ENCODE measurements at regions not wholly inside any gene's neighbourhood (a gene's known extent, or its start where the extent isn't known, plus 50 kb on each side); places are given as distances from the start of the nearest gene placed in this dataset.

DNA sequence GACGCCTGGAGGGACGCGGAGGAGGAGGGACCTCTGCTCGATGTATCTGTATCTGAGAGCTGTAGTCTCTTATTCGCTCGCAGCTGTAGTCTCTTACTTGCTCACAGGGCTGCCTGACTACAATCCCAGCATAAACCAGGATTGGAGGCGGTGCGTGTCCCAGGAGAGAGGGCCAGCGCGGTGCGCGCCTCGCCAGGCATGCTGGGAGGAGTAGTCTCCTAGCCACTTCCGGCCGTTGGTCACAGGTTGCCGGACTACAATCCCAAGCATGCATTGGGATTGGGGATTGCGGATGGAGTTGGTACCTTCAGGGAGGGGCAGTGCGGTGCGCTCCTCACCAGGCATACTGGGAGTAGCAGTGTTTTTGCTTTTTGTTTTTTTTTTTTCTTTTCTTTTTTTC is 421.7 kb upstream of the NUPR2 start:
- TF ChIP-seq, protein P1, sequence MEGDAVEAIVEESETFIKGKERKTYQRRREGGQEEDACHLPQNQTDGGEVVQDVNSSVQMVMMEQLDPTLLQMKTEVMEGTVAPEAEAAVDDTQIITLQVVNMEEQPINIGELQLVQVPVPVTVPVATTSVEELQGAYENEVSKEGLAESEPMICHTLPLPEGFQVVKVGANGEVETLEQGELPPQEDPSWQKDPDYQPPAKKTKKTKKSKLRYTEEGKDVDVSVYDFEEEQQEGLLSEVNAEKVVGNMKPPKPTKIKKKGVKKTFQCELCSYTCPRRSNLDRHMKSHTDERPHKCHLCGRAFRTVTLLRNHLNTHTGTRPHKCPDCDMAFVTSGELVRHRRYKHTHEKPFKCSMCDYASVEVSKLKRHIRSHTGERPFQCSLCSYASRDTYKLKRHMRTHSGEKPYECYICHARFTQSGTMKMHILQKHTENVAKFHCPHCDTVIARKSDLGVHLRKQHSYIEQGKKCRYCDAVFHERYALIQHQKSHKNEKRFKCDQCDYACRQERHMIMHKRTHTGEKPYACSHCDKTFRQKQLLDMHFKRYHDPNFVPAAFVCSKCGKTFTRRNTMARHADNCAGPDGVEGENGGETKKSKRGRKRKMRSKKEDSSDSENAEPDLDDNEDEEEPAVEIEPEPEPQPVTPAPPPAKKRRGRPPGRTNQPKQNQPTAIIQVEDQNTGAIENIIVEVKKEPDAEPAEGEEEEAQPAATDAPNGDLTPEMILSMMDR (IDR thresholded peaks at IDR 0.05) = no peak
- no peak for TF ChIP-seq POLR2A (IDR thresholded peaks at IDR 0.05)
- TF ChIP-seq POLR2AphosphoS5 (IDR thresholded peaks at IDR 0.05) = no peak
